ENCODE measurements at regions not wholly inside any gene's neighbourhood (a gene's known extent, or its start where the extent isn't known, plus 50 kb on each side); places are given as distances from the start of the nearest gene placed in this dataset.

DNA sequence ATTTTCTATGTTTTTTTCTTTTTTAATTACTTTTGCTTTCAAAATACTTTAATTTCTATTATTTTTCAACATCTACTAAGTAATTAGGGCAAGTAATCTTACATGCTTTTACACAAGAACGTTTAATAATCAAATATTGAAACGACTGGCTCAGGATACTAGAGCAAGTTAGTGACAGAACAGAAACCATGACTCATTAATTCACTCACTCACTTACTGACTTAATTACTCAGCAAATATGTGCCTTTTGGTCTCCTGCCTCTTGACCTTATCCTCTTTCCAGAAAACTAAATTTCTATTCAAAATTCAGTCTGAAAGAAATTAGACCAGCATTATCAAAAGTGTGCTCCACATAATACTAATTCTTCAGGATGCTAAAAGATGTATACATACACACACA lies 314.9 kb upstream of the TEX13C start (continued):
- TF ChIP-seq MEIS2 (IDR thresholded peaks at IDR 0.05; ENCODE audit: partially characterized antibody) = no peak
- no peak for TF ChIP-seq CREM (IDR thresholded peaks at IDR 0.05; ENCODE audit: low read depth)
- peak; percentile 85 for TF ChIP-seq C11orf30 (IDR thresholded peaks at IDR 0.05; ENCODE audit: low read depth)
- peak; percentile 50; the same call in 1 of the 2 replicates for TF ChIP-seq FOSL1 (tag; conservative IDR thresholded peaks at IDR 0.05)
- peak; percentile 76 for TF ChIP-seq MAFG (tag; conservative IDR thresholded peaks at IDR 0.05)
- TF ChIP-seq ZNF24 (IDR thresholded peaks at IDR 0.05) = 0 out of 2 replicates have a peak, but pooled peaks have one; percentile 26

DNA sequence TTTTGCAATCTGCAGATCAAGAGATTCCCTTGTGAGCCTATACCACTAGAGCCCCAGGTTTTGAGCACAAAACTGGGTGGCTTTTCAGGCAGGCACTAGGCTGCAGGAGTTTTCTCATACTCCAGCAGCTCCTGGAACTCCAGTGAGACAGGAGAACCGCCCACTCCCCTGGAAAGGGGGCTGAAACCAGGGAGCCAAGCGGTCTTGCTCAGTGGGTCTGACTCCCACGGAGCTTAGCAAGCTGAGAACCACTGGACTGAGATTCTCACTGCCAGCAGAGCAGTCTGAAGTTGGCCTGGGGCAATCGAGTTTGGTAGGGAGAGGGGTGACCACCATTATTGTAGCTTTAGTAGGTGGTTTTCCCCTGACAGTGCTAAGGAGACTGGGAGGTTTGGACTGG lies 313.8 kb upstream of the TEX13C start:
- Histone ChIP-seq H3K9ac (ENCODE audit: insufficient read depth in 1 of 2, low read depth in 2 of 2, low read length in 2 of 2) (no peak overlapping the region), H3K9me1 (ENCODE audit: control insufficient read depth, insufficient read depth, low read length) (no peaks in the 10 kb centered on the region), H2AFZ (ENCODE audit: low read depth, low read length) (no peak overlapping the region), H3K9me3 (replicated peaks; ENCODE audit: control insufficient read depth, insufficient read depth, low read depth, low read length) (no peaks in the 10 kb centered on the region), H3K4me2 (ENCODE audit: insufficient read depth, low read length) (no peak overlapping the region), H3K27ac (ENCODE audit: extremely low read depth, low read depth, low read length) (no peak overlapping the region), H3K4me3 (no peak overlapping the region), H3K79me2 (ENCODE audit: control insufficient read depth, insufficient read depth, low read length) (no peaks in the 10 kb centered on the region), H3K36me3 (ENCODE audit: control insufficient read depth, insufficient read depth, low read length) (no peaks in the 10 kb centered on the region), H3K4me1 (replicated peaks in 1 of 2; ENCODE audit: control insufficient read depth in 2 of 2, insufficient read depth in 2 of 2, low read length in 2 of 2) (no peaks in the 10 kb centered on the region), H4K20me1 (replicated peaks; ENCODE audit: control insufficient read depth, insufficient read depth, low read length) (no peaks in the 10 kb centered on the region), H3K27me3 (ENCODE audit: control insufficient read depth in 2 of 2, insufficient read depth in 2 of 2, low read length in 2 of 2) (no peaks in the 10 kb centered on the region)
- ATAC-seq (no peak), DNase-seq (ENCODE audit: extremely low read depth in 1 of 4, low spot score in 3 of 4) (no peak), FAIRE-seq (no peak)
- intact Hi-C loops (cut with micrococcal nuclease) (no loop called here), in situ Hi-C loops (cut with MboI) (no loop called here)
- 33% methylated on average over 2 of the region's 4 CpGs for WGBS (ENCODE audit: insufficient coverage, low coverage, missing lambda C conversion rate)
- TF ChIP-seq, protein P1, sequence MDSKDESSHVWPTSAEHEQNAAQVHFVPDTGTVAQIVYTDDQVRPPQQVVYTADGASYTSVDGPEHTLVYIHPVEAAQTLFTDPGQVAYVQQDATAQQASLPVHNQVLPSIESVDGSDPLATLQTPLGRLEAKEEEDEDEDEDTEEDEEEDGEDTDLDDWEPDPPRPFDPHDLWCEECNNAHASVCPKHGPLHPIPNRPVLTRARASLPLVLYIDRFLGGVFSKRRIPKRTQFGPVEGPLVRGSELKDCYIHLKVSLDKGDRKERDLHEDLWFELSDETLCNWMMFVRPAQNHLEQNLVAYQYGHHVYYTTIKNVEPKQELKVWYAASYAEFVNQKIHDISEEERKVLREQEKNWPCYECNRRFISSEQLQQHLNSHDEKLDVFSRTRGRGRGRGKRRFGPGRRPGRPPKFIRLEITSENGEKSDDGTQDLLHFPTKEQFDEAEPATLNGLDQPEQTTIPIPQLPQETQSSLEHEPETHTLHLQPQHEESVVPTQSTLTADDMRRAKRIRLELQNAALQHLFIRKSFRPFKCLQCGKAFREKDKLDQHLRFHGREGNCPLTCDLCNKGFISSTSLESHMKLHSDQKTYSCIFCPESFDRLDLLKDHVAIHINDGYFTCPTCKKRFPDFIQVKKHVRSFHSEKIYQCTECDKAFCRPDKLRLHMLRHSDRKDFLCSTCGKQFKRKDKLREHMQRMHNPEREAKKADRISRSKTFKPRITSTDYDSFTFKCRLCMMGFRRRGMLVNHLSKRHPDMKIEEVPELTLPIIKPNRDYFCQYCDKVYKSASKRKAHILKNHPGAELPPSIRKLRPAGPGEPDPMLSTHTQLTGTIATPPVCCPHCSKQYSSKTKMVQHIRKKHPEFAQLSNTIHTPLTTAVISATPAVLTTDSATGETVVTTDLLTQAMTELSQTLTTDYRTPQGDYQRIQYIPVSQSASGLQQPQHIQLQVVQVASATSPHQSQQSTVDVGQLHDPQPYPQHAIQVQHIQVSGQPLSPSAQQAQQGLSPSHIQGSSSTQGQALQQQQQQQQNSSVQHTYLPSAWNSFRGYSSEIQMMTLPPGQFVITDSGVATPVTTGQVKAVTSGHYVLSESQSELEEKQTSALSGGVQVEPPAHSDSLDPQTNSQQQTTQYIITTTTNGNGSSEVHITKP (IDR thresholded peaks at IDR 0.05; ENCODE audit: partially characterized antibody) = no peak
- TF ChIP-seq FOXA3 (CRISPR knock-in tag; conservative IDR thresholded peaks at IDR 0.05 in 1 of 2, IDR thresholded peaks at IDR 0.05 in 1 of 2) = no peak
- TF ChIP-seq ZNF76 (CRISPR knock-in tag; IDR thresholded peaks at IDR 0.05; ENCODE audit: borderline replicate concordance) = no peak
- TF ChIP-seq NCOR1 (IDR thresholded peaks at IDR 0.05) = no peak
- TF ChIP-seq ARID1B (IDR thresholded peaks at IDR 0.05) = no peak
- no peak for TF ChIP-seq RAD21 (CRISPR knock-in tag; conservative IDR thresholded peaks at IDR 0.05 in 1 of 2, IDR thresholded peaks at IDR 0.05 in 1 of 2)
- ChIA-PET CTCF (ENCODE audit: low intra/inter-chr PET ratio) (no interaction called here), POLR2A (interaction anchor here (0.6 to 1.1 kb wide), 2 partner anchors 8 to 688 kb away, joined by 3 read pairs; no protein-coding TSS in a partner anchor)
- BruUV-seq (replicated peaks) = no TSS peak

All from K562 (cell line).